Loucy (cell line): ENCODE measurements at regions not wholly inside any gene's neighbourhood (a gene's known extent, or its start where the extent isn't known, plus 50 kb on each side); places are given as distances from the start of the nearest gene placed in this dataset.

Experiments used
- H2AFZ ChIP-seq: fragments of 200-600 bp; sonication (generic); 2 replicates; pipeline ENCODE4 v1.6.0; 2016; ENCODE audit warnings: antibody characterized with exemption, mild to moderate bottlenecking, low read length, moderate library complexity
- H3F3A ChIP-seq: fragments of 200-600 bp; 2 replicates; pipeline ENCODE4 v1.6.0; 2016; ENCODE audit warnings: antibody characterized with exemption, low read depth, mild to moderate bottlenecking
- H3K27me3 ChIP-seq: fragments of 200-600 bp; sonication (generic); 2 replicates; pipeline ENCODE4 v1.6.1; 2014; ENCODE audit warnings: low read length, mild to moderate bottlenecking; ENCODE audit not compliant: insufficient read depth, poor library complexity, severe bottlenecking
- H3K36me3 ChIP-seq: fragments of 200-600 bp; sonication (generic); 2 replicates; pipeline ENCODE4 v1.6.1; 2016; ENCODE audit warnings: low read length; ENCODE audit not compliant: insufficient read depth
- H3K4me1 ChIP-seq: fragments of 200-600 bp; sonication (generic); 2 replicates; pipeline ENCODE4 v1.5.1; 2014; ENCODE audit warnings: low read length, mild to moderate bottlenecking; ENCODE audit not compliant: insufficient read depth, poor library complexity, severe bottlenecking
- H3K4me2 ChIP-seq: fragments of 200-600 bp; sonication (generic); 2 replicates; pipeline ENCODE4 v1.6.0; 2014; ENCODE audit warnings: antibody characterized with exemption, low read length, low read depth, mild to moderate bottlenecking; ENCODE audit not compliant: poor library complexity, severe bottlenecking
- H3K4me3 ChIP-seq: fragments of 200-600 bp; sonication (generic); 2 replicates; pipeline ENCODE4 v1.5.1; 2014; ENCODE audit warnings: low read length, mild to moderate bottlenecking, mixed read lengths; ENCODE audit not compliant: poor library complexity, severe bottlenecking
- H3K79me2 ChIP-seq: fragments of 200-600 bp; sonication (generic); 2 replicates; pipeline ENCODE4 v1.6.1; 2014; ENCODE audit warnings: low read length; ENCODE audit not compliant: insufficient read depth
- H3K9ac ChIP-seq: fragments of 200-600 bp; sonication (generic); 2 replicates; pipeline ENCODE4 v1.6.0; 2014; ENCODE audit warnings: mild to moderate bottlenecking, low read depth, low read length, moderate library complexity; ENCODE audit not compliant: poor library complexity, severe bottlenecking
- H3K9me2 ChIP-seq: fragments of 200-600 bp; sonication (generic); replicated peaks from 2 replicates; pipeline ENCODE4 v1.6.1; 2016; ENCODE audit warnings: low read depth, low read length, mixed read lengths
- H3K9me3 ChIP-seq: fragments of 200-600 bp; sonication (generic); 2 replicates; pipeline ENCODE4 v1.6.1; 2014; ENCODE audit warnings: mild to moderate bottlenecking, antibody characterized with exemption, low read length, low read depth; ENCODE audit not compliant: insufficient read depth
- H4K20me1 ChIP-seq: fragments of 200-600 bp; sonication (generic); 2 replicates; pipeline ENCODE4 v1.6.0; 2014; ENCODE audit warnings: antibody characterized with exemption, low read length, mild to moderate bottlenecking; ENCODE audit not compliant: insufficient read depth, poor library complexity, severe bottlenecking
- EZH2phosphoT487 ChIP-seq: fragments of 200-600 bp; IDR thresholded peaks from 2 replicates; pipeline ENCODE4 v1.6.1; 2018; ENCODE audit warnings: antibody characterized with exemption, mild to moderate bottlenecking, moderate library complexity, borderline replicate concordance
- TF ChIP-seq, protein P1 (sequence below): fragments of 200-600 bp; sonication (generic); conservative IDR thresholded peaks from 2 replicates; pipeline ENCODE4 v1.5.1; 2014; ENCODE audit warnings: mild to moderate bottlenecking, antibody characterized with exemption, low read length

DNA sequence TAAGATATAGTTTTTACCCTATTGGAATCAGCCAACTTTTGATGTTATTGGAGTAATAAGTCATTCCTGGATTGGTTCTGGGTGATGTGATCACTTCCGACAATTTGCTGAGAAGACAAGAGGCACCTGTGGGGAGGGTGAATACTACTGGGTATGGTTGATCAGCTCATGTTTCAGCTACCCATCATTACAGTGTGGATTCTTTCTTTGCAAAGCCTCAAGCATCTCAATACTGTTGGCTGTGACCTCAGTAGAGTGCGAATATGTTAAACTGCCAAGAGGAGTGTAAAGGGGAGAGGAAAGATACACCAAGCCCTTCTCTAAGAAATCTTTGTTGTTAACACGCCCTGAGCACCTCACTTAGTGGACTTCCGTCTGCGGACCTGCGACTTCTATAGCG lies 317.7 kb downstream of the TDRD15 start:
- Histone ChIP-seq H4K20me1 (no peaks in the 10 kb centered on the region), H3K27me3 (no peaks in the 10 kb centered on the region), H3K9ac (no peak overlapping the region), H3K9me3 (no peaks in the 10 kb centered on the region), H3K4me3 (no peak overlapping the region), H2AFZ (no peak overlapping the region), H3F3A (no peaks in the 10 kb centered on the region), H3K4me1 (no peaks in the 10 kb centered on the region), H3K4me2 (no peak overlapping the region), H3K36me3 (no peaks in the 10 kb centered on the region), H3K9me2 (no peaks in the 10 kb centered on the region), H3K79me2 (no peaks in the 10 kb centered on the region)
- TF ChIP-seq, protein P1, sequence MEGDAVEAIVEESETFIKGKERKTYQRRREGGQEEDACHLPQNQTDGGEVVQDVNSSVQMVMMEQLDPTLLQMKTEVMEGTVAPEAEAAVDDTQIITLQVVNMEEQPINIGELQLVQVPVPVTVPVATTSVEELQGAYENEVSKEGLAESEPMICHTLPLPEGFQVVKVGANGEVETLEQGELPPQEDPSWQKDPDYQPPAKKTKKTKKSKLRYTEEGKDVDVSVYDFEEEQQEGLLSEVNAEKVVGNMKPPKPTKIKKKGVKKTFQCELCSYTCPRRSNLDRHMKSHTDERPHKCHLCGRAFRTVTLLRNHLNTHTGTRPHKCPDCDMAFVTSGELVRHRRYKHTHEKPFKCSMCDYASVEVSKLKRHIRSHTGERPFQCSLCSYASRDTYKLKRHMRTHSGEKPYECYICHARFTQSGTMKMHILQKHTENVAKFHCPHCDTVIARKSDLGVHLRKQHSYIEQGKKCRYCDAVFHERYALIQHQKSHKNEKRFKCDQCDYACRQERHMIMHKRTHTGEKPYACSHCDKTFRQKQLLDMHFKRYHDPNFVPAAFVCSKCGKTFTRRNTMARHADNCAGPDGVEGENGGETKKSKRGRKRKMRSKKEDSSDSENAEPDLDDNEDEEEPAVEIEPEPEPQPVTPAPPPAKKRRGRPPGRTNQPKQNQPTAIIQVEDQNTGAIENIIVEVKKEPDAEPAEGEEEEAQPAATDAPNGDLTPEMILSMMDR: no peak
- no peak for TF ChIP-seq EZH2phosphoT487

- H3K79me2 ChIP-seq: no peaks in the 10 kb centered on the region
- no peak for TF ChIP-seq EZH2phosphoT487
- TF ChIP-seq, protein P1: no peak
Measured at GRCh38 chr2:21443494-21444105, 319.8 kb downstream of the TDRD15 start.

GRCh38 chr2:21449881-21450280 lies 326.1 kb downstream of the TDRD15 start:
- Histone ChIP-seq H3K27me3 (no peaks in the 10 kb centered on the region), H3K4me3 (no peak overlapping the region), H3K4me1 (no peaks in the 10 kb centered on the region), H3K36me3 (no peaks in the 10 kb centered on the region), H3K9me3 (no peaks in the 10 kb centered on the region), H3K4me2 (no peak overlapping the region), H3K79me2 (no peaks in the 10 kb centered on the region), H3K9ac (no peak overlapping the region), H4K20me1 (no peaks in the 10 kb centered on the region), H2AFZ (no peak overlapping the region), H3K9me2 (no peaks in the 10 kb centered on the region), H3F3A (no peaks in the 10 kb centered on the region)
- TF ChIP-seq, protein P1: no peak
- no peak for TF ChIP-seq EZH2phosphoT487

More at GRCh38 chr2:21443494-21444105, 319.8 kb downstream of the TDRD15 start:
- Histone ChIP-seq H3K4me3 (no peak overlapping the region), H3K27me3 (no peaks in the 10 kb centered on the region), H3F3A (no peaks in the 10 kb centered on the region), H3K36me3 (no peaks in the 10 kb centered on the region), H3K9me2 (no peaks in the 10 kb centered on the region), H4K20me1 (no peaks in the 10 kb centered on the region), H3K4me1 (no peaks in the 10 kb centered on the region), H2AFZ (no peak overlapping the region), H3K9ac (no peak overlapping the region), H3K4me2 (no peak overlapping the region), H3K9me3 (no peaks in the 10 kb centered on the region)
